NCI-H748 (cell line): ENCODE measurements at regions not wholly inside any gene's neighbourhood (a gene's known extent, or its start where the extent isn't known, plus 50 kb on each side); places are given as distances from the start of the nearest gene placed in this dataset.

Source experiments
- DNase-seq: peaks from one replicate; lab custom pipeline; 2025; ENCODE audit not compliant: unreplicated experiment; lab: John Stamatoyannopoulos, UW

DNA sequence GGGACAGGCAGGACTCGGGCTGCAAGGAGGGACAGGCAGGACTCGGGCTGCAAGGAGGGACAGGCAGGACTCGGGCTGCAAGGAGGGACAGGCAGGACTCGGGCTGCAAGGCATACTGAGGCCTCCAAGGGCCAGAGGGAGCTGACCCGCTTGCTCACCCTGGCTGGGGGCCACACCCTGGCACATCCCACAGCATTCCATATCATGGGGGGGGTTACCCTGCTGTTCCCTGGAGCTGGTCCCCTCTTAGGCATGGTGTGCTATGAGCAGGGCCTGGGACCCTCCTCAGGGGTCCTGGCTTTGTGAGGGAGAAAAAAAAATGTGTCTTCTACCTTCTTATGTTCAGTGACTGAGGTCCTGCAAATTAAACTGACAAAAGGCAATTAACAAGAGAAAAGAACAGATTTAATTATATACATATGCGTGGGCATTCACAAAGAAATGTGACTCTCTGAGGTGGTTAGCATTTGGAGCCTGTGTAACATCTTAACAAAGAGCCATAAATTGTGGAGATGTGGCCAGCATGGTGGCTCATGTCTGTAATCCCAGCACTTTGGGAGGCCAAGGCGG lies 97.6 kb upstream of the ALDH1A3 start:
- DNase-seq = no peak

DNA sequence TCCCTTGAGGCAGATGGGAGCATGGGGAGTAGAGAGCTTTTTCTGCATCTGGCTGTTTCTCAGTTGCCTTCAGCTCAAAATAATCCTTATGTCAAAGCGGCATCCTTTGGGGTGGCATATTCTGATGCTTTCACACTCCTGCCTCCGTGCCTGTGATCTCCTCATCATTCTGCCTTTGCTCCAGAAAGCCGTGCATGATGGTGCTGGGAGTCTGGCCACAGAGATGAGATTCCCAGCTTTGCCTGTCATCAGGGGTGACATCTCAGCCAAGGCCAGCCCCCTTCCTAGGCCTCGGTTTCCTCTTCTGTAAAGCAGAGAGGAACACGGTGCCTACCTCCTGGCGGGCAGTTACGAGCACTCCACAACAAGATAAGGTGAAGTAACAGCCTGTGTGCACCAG lies 96.3 kb upstream of the ALDH1A3 start:
- DNase-seq = no peak

- DNase-seq = no peak
Observed at GRCh38 chr15:100783760-100784492, 95.7 kb upstream of the ALDH1A3 start.

- no peak for DNase-seq
Observed at GRCh38 chr15:100784493-100785180, 95.0 kb upstream of the ALDH1A3 start.

GRCh38 chr15:100785181-100786138 lies 94.2 kb upstream of the ALDH1A3 start:
- no peak for DNase-seq

DNA sequence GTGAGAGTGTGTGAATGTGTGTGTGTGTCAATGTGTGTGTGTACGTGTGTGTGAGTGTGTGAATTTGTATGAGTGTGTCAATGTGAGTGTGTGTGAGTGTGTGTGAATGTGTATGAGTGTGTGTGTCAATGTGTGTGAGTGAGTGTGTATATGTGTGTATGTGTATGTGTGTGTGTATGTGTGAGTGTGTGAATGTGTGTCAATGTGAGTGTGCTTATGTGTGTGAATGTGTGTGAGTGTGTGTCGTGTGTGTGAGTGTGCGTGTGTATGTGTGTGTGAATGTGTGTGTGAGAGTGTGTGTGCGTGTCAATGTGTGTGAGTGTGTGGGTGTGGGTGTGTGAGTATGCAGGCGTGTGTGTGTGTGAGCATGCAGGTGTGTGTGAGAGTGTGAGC lies 93.5 kb upstream of the ALDH1A3 start:
- no peak for DNase-seq

DNA sequence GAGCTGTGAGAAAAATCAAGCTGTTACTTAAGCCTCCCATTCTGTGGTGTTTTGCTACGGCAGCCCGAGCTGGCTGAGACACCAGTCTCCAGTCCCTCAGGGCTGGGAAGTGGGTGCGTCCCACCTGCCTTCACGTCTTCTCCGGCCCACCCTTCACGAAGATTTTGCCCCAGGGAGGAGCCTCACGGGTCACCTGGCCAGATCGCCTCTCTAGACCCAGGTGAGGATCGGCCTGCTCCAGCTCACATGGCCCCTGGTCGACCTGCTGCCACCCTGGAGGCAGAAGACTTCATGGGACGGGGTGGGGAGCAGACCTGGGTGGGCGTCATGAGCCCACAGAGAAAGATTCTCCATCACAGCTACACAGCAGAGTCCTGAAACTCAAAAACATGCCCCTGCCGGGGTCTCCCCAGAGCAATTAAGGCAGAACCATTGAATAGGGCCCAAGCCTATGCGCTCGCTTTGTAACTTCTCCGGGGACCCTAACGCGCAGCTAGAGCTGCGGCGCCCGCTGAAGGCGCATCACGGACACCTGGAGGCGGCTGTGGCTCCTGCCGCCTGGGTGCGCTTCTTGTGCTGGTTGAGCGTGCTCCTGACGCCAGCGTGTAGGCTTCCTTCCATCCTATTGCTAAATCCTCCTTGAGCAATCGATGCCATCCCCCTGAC lies 92.6 kb upstream of the ALDH1A3 start:
- no peak for DNase-seq

DNA sequence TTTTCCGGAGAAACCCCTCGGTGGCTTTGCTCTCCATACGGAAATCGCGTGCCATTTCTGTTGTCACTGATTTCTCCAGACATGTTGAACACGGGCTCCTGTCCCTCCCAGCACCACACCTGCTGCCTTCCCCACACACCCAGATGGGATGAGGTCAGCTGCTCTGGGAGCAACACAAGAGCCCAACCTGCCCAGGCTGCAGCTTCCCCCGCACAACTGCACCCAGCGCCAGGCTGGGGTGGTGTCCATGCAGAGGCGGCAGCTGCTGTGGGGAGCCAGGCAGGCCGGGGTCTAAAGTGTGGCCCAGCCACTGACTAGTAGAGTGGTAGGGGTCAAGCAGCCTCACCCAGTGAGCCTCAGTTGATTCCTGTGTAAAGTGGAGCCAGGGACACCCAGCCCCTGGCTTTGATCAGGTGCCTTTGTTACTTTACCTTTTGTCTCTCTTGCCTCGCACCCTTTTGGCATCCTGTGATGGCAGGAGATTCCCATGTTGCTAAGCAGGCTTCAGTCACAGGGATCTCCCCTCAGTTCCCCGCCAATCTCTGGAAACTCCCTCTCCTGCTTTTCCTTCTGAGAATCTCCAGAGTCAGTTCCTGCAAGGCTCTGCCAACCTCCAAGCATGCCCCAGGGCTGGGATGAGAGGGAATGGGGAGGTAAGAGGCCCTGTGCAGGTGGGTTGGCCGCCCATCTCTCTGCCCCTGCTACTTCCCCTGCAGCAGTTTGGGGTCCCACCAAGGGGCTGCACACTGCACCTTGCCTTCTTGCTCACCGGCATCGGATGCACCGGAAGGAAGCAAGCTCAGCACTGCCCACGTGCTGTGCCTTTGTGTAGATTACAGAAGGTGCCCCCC lies 91.8 kb upstream of the ALDH1A3 start:
- DNase-seq = no peak

- no peak for DNase-seq
Observed at GRCh38 chr15:100788418-100789105, 91.1 kb upstream of the ALDH1A3 start.

GRCh38 chr15:100790786-100791265 lies 88.8 kb upstream of the ALDH1A3 start:
- DNase-seq = no peak

DNA sequence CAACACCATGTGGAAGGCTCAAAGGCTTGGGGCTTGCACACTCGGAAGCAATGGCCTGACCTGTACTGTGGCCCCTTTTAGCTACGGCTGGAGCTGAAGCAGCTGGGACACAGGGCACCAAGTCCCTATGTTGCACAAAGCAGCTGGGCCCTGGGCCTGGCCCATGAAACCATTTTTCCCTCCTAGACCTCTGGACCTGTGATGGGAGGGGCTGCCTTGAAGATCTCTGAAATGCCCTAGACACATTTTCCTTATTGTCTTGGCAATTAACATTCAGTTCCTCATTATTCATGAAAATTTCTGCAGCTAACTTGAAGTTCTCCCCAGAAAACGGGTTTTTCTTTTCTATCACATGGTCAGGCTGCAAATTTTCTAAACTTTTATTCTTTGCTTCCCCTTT lies 85.6 kb upstream of the ALDH1A3 start:
- DNase-seq = no peak

DNA sequence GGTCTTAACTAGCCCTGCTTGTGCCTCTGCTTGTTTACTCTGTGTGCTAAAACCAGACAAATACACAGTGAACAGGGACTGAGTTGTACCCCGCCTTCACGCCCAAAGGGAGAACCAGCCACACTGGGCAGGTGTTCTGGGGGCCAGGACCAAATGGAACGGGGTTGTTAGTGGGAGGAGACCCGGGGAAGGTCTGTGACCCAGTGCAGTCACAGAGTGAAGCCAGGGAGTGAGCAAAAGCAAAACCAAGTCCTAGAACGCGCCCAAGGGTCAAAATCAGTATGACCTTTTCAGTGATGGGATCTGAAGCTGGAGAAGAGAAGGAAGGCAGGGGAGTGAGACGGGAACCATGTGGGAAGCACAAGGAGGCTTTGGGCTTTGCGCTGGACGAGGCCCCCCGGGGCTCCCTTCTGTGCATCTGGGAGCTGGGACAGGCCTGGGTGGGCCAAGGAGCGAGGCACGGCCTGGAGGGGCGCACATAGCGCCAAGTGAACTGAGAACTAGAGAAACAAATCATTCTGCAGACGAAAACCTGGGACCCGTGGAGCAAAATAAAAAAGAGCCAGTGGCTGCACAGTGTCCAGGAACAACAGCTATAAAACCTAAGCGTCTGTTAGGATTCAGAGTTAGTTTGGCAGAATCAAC lies 78.3 kb upstream of the ALDH1A3 start:
- DNase-seq = no peak

DNA sequence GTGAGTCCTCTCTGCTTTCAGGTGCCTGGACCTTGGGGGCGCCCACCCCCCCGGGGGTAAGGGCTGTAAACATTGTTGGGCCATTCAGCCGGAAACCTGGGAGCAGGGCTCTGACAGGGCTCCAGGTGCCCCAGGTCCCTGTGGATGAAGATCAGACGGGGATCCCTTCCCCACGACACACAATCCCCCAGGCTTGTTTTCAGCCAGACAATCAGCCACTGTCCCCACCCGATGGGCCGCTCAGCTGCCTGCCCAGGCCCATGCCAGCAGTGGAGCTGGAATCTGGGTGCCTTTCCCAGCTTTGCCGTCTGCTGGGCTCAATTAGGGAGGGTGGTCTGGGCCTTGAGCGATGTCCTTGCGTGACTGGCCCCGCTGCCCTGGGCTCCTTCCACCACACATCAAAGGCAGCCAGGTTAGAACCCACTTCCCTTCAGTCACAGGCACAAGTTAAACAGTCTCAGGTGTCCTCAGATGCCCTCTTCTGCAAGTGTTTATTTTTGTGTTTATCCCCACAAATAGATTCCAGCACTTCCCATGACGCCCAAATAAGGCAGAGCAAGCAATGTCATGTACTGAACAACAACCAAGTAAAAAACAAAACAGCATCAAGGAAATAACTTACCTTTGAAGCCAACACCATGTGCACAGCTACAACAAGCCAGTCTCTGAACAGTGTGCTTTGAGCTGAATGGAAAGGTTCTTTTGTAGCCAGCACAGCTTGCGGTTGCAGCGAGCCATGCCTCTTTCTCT lies 77.0 kb upstream of the ALDH1A3 start:
- no peak for DNase-seq

GRCh38 chr15:100803171-100803440 lies 76.5 kb upstream of the ALDH1A3 start:
- DNase-seq = no peak

DNA sequence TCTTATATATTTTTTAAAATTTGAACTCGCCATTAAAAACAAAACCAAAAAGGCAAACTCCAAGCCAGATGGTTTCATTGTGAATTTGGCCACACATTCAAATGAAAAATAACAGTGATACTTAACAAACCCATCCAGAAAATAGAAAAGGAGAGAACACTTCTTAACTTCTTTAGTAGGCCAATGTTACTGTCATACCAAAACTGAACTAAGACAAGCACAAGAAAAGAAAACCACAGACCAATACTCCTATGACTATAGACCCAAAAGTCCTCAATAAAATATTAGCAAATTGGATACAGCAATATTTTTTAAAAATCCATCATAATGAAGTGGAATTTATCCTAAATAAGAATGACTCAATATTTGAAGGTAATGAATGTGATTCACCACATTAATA lies 73.5 kb upstream of the ALDH1A3 start:
- DNase-seq = no peak

- DNase-seq = no peak
Observed at GRCh38 chr15:100807028-100807427, 72.6 kb upstream of the ALDH1A3 start.

- no peak for DNase-seq
Observed at GRCh38 chr15:100808691-100809090, 70.9 kb upstream of the ALDH1A3 start.

GRCh38 chr15:100809151-100809550 lies 70.5 kb upstream of the ALDH1A3 start:
- DNase-seq = no peak
